ENCODE measurements at regions not wholly inside any gene's neighbourhood (a gene's known extent, or its start where the extent isn't known, plus 50 kb on each side); places are given as distances from the start of the nearest gene placed in this dataset.
"Not testable (repeated sequence)": the region's sequence is repeated elsewhere in the genome, so short reads cannot be mapped to it uniquely, and the experiment has no call there.

DNA sequence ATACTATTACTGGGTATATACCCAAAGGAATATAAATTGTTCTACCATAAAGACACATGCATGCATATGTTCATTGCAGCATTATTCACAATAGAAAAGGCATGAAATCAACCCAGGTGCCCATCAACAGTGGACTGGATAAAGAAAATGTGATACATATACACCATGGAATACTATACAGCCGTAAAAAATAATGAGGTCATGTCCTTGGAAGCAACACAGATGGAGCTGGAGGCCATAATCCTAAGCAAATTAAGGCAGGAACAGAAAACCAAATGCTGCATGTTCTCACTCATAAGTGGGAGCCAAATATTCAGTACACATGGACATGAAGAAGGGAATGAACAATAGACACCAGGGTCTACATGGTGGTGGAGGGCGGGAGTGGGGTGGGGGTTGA, 241.9 kb upstream of the NFIA start:
- TF ChIP-seq, protein P1, sequence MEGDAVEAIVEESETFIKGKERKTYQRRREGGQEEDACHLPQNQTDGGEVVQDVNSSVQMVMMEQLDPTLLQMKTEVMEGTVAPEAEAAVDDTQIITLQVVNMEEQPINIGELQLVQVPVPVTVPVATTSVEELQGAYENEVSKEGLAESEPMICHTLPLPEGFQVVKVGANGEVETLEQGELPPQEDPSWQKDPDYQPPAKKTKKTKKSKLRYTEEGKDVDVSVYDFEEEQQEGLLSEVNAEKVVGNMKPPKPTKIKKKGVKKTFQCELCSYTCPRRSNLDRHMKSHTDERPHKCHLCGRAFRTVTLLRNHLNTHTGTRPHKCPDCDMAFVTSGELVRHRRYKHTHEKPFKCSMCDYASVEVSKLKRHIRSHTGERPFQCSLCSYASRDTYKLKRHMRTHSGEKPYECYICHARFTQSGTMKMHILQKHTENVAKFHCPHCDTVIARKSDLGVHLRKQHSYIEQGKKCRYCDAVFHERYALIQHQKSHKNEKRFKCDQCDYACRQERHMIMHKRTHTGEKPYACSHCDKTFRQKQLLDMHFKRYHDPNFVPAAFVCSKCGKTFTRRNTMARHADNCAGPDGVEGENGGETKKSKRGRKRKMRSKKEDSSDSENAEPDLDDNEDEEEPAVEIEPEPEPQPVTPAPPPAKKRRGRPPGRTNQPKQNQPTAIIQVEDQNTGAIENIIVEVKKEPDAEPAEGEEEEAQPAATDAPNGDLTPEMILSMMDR (tag by site-specific recombination; IDR thresholded peaks at IDR 0.05) = not testable (repeated sequence)
- not testable (repeated sequence) for TF ChIP-seq ZBTB21 (tag by site-specific recombination; IDR thresholded peaks at IDR 0.05); ZNF174 (tag by site-specific recombination; IDR thresholded peaks at IDR 0.05); ZNF670 (tag by site-specific recombination; IDR thresholded peaks at IDR 0.05; ENCODE audit: low read depth); ZFP41 (tag by site-specific recombination; IDR thresholded peaks at IDR 0.05; ENCODE audit: borderline replicate concordance); ZIC2 (tag by site-specific recombination; IDR thresholded peaks at IDR 0.05); ZNF274 (IDR thresholded peaks at IDR 0.05; ENCODE audit: low read length); ZNF274 (tag by site-specific recombination; IDR thresholded peaks at IDR 0.05; ENCODE audit: borderline replicate concordance)
- TF ChIP-seq, protein P2, sequence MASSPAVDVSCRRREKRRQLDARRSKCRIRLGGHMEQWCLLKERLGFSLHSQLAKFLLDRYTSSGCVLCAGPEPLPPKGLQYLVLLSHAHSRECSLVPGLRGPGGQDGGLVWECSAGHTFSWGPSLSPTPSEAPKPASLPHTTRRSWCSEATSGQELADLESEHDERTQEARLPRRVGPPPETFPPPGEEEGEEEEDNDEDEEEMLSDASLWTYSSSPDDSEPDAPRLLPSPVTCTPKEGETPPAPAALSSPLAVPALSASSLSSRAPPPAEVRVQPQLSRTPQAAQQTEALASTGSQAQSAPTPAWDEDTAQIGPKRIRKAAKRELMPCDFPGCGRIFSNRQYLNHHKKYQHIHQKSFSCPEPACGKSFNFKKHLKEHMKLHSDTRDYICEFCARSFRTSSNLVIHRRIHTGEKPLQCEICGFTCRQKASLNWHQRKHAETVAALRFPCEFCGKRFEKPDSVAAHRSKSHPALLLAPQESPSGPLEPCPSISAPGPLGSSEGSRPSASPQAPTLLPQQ (tag by site-specific recombination; IDR thresholded peaks at IDR 0.05) = not testable (repeated sequence)

Data from HEK293 (cell line).